OCI-LY7 (cell line): ENCODE measurements at regions not wholly inside any gene's neighbourhood (a gene's known extent, or its start where the extent isn't known, plus 50 kb on each side); places are given as distances from the start of the nearest gene placed in this dataset.

Experiments
- EZH2phosphoT487 ChIP-seq: fragments of 200-600 bp; sonication (generic); IDR thresholded peaks from 2 replicates; pipeline ENCODE4 v1.6.1; 2018; ENCODE audit warnings: low read depth, borderline replicate concordance, mild to moderate bottlenecking, mixed run types, antibody characterized with exemption, low read length, moderate library complexity, mixed read lengths
- TF ChIP-seq, protein P1 (sequence below): fragments of 200-600 bp; sonication (generic); conservative IDR thresholded peaks from 2 replicates; pipeline ENCODE4 v1.5.1; 2014; ENCODE audit warnings: mild to moderate bottlenecking, antibody characterized with exemption, low read length, moderate library complexity, mixed read lengths

DNA sequence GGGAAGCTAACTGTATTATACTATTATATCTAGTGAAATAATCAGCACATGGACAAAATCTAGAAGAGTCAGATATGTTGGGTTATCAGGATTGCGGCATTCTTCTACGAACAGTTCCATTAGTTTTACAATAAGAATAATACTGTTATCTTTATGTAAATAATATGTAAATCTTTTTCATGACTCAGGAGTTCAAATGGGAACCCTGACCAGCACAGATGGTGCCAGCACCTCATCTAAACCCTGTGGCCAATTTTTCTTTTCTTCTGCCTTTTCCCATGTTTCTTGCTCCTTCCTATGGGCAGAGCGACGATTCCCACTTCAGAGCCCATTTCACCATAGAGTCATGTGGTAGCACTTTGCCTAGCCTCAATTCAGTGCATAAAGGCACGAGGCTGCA lies 68.4 kb upstream of the CYP2D6 start:
- TF ChIP-seq, protein P1, sequence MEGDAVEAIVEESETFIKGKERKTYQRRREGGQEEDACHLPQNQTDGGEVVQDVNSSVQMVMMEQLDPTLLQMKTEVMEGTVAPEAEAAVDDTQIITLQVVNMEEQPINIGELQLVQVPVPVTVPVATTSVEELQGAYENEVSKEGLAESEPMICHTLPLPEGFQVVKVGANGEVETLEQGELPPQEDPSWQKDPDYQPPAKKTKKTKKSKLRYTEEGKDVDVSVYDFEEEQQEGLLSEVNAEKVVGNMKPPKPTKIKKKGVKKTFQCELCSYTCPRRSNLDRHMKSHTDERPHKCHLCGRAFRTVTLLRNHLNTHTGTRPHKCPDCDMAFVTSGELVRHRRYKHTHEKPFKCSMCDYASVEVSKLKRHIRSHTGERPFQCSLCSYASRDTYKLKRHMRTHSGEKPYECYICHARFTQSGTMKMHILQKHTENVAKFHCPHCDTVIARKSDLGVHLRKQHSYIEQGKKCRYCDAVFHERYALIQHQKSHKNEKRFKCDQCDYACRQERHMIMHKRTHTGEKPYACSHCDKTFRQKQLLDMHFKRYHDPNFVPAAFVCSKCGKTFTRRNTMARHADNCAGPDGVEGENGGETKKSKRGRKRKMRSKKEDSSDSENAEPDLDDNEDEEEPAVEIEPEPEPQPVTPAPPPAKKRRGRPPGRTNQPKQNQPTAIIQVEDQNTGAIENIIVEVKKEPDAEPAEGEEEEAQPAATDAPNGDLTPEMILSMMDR: no peak
- TF ChIP-seq EZH2phosphoT487: no peak
